K562 (cell line): ENCODE measurements at regions not wholly inside any gene's neighbourhood (a gene's known extent, or its start where the extent isn't known, plus 50 kb on each side); places are given as distances from the start of the nearest gene placed in this dataset.

Source experiments
- ATAC-seq: fragments of 200-7000 bp; cut with Tn5 transposase; 3 replicates; pipeline ENCODE4 v1.9.1; 2020; ENCODE audit warnings: moderate library complexity
- BruUV-seq: library from RNA; stranded (reverse); fragments of 400-500 nt; replicated peaks from 2 replicates; lab custom pipeline; 2021; lab: Mats Ljungman, UMichigan
- CTCF ChIA-PET: fragments of 300-600 bp; formaldehyde crosslinking; extraction: SDS; loops from one replicate; lab custom pipeline; 2021; ENCODE audit warnings: low intra/inter-chr PET ratio; lab: Yijun Ruan, JAX
- POLR2A ChIA-PET: fragments of 300-600, 350-650 bp; sonication (Branson Sonifier 250); formaldehyde crosslinking; extraction: SDS; loops from one replicate; lab custom pipeline; 2021; ENCODE audit warnings: antibody characterized with exemption, inconsistent platforms; lab: Yijun Ruan, JAX
- DNase-seq, 4 experiments: peaks; one replicate each; pipeline versions ENCODE4 v3.0.0 to v3.0.0-alpha.2; 2011 to 2018; ENCODE audit warnings: low spot score in 3 of 4, mixed read lengths in 3 of 4; ENCODE audit errors: extremely low read depth in 1 of 4
- FAIRE-seq: peaks from 2 replicates; lab custom pipeline; 2011; peaks lifted over from hg19 to GRCh38; lab: Jason Lieb, UNC
- H2AFZ ChIP-seq: 2 replicates; pipeline ENCODE4 v1.6.0; 2011; ENCODE audit warnings: low read depth, low read length, control low read depth, inconsistent platforms
- H3K27ac ChIP-seq: fragments of 200-600 bp; 3 replicates; pipeline ENCODE4 v1.8.0; 2011; ENCODE audit warnings: low read depth, mild to moderate bottlenecking, control low read depth, inconsistent platforms, low read length, moderate library complexity, mixed read lengths; ENCODE audit errors: extremely low read depth
- H3K27me3 ChIP-seq, 2 experiments: fragments of 300-600 bp in 1 of 2; 2 replicates in 1 of 2; 3 replicates in 1 of 2; pipeline versions ENCODE4 v1.6.0 to v1.8.0; 2011; ENCODE audit warnings: inconsistent platforms in 2 of 2, low read length in 2 of 2, mild to moderate bottlenecking in 1 of 2, mixed read lengths in 1 of 2, moderate library complexity in 1 of 2; ENCODE audit not compliant: control insufficient read depth in 2 of 2, insufficient read depth in 2 of 2
- H3K36me3 ChIP-seq: fragments of 300-600 bp; 3 replicates; pipeline ENCODE4 v1.8.0; 2011; ENCODE audit warnings: mild to moderate bottlenecking, low read length, inconsistent platforms; ENCODE audit not compliant: control insufficient read depth, insufficient read depth
- H3K4me1 ChIP-seq, 2 experiments: fragments of 200-600 bp in 1 of 2; replicated peaks in 1 of 2; 2 replicates in 1 of 2; 3 replicates in 1 of 2; pipeline versions ENCODE4 v1.5.1 to v1.8.0; 2011; ENCODE audit warnings: inconsistent platforms in 2 of 2, low read length in 2 of 2, mild to moderate bottlenecking in 1 of 2, mixed read lengths in 1 of 2, moderate library complexity in 1 of 2; ENCODE audit not compliant: control insufficient read depth in 2 of 2, insufficient read depth in 2 of 2
- H3K4me2 ChIP-seq: 2 replicates; pipeline ENCODE4 v1.6.1; 2011; ENCODE audit warnings: low read length, control low read depth, inconsistent platforms, mixed read lengths; ENCODE audit not compliant: insufficient read depth
- H3K4me3 ChIP-seq: fragments of 200-600 bp; sonication (generic), shearing (Covaris generic); 2 replicates; pipeline ENCODE4 v1.5.1; 2016; ENCODE audit warnings: control low read depth, inconsistent platforms
- H3K79me2 ChIP-seq: fragments of 200-600 bp; 3 replicates; pipeline ENCODE4 v1.8.0; 2011; ENCODE audit warnings: low read length, inconsistent platforms; ENCODE audit not compliant: control insufficient read depth, insufficient read depth
- H3K9ac ChIP-seq, 2 experiments: 2 replicates each; pipeline versions ENCODE4 v1.6.0 to v1.6.1; 2011; ENCODE audit warnings: low read depth in 2 of 2, low read length in 2 of 2, control low read depth in 1 of 2, inconsistent platforms in 1 of 2, mild to moderate bottlenecking in 1 of 2, mixed read lengths in 1 of 2; ENCODE audit not compliant: insufficient read depth in 1 of 2
- H3K9me1 ChIP-seq: one replicate; pipeline ENCODE4 v1.6.0; 2011; ENCODE audit warnings: inconsistent platforms, mild to moderate bottlenecking, low read length, moderate library complexity; ENCODE audit not compliant: control insufficient read depth, insufficient read depth
- H3K9me3 ChIP-seq: replicated peaks from 2 replicates; pipeline ENCODE4 v1.5.1; 2011; ENCODE audit warnings: low read depth, low read length, inconsistent platforms; ENCODE audit not compliant: control insufficient read depth, insufficient read depth
- H4K20me1 ChIP-seq: replicated peaks from 2 replicates; pipeline ENCODE4 v1.6.1; 2011; ENCODE audit warnings: low read length, inconsistent platforms, mixed read lengths; ENCODE audit not compliant: control insufficient read depth, insufficient read depth
- CBFA2T3 ChIP-seq: fragments of 450-650 bp; IDR thresholded peaks from 2 replicates; pipeline ENCODE4 v1.6.1; 2017
- COPS2 ChIP-seq: fragments of 450-650 bp; conservative IDR thresholded peaks from 2 replicates; pipeline ENCODE4 v1.6.1; 2016; ENCODE audit warnings: mild to moderate bottlenecking, moderate library complexity
- ERF ChIP-seq: fragments of 450-650 bp; formaldehyde crosslinking; IDR thresholded peaks from 2 replicates; pipeline ENCODE4 v1.4.0; 2020; ENCODE audit warnings: mild to moderate bottlenecking, mixed read lengths
- ETS2 ChIP-seq: IDR thresholded peaks from 2 replicates; pipeline ENCODE4 v1.6.1; 2016; ENCODE audit warnings: borderline replicate concordance, missing genetic modification characterization, mild to moderate bottlenecking, moderate library complexity, missing compliant biosample characterization; ENCODE audit not compliant: poor library complexity, severe bottlenecking
- FOXK1 ChIP-seq: sonication (generic); formaldehyde crosslinking; IDR thresholded peaks from 2 replicates; pipeline ENCODE4 v1.8.0; 2022; ENCODE audit warnings: missing genetic modification reagents, mild to moderate bottlenecking, borderline replicate concordance
- NR1H2 ChIP-seq: sonication (generic); formaldehyde crosslinking; IDR thresholded peaks from 2 replicates; pipeline ENCODE4 v1.4.0; 2020; ENCODE audit warnings: mild to moderate bottlenecking, missing genetic modification reagents
- PHTF2 ChIP-seq: fragments of 250-450 bp; sonication (Bioruptor Pico); IDR thresholded peaks from 2 replicates; pipeline ENCODE4 v1.5.0; 2021; ENCODE audit warnings: mild to moderate bottlenecking
- PREB ChIP-seq: sonication (generic); formaldehyde crosslinking; IDR thresholded peaks from 2 replicates; pipeline ENCODE4 v1.8.1; 2023; ENCODE audit warnings: mild to moderate bottlenecking, missing genetic modification reagents
- SMAD2 ChIP-seq: fragments of 150-350 bp; IDR thresholded peaks from 2 replicates; pipeline ENCODE4 v1.6.1; 2014; ENCODE audit warnings: low read depth, mild to moderate bottlenecking, low read length
- SMARCC2 ChIP-seq: fragments of 450-650 bp; IDR thresholded peaks from 2 replicates; pipeline ENCODE4 v1.6.1; 2017; ENCODE audit warnings: antibody characterized with exemption, moderate library complexity, mild to moderate bottlenecking, low read depth
- ZKSCAN8 ChIP-seq: fragments of 200-800 bp; sonication (Bioruptor generic); IDR thresholded peaks from 2 replicates; pipeline ENCODE4 v1.6.1; 2016; ENCODE audit warnings: missing genetic modification characterization, missing compliant biosample characterization
- ZNF165 ChIP-seq: fragments of 250-450 bp; sonication (Bioruptor Pico); IDR thresholded peaks from 2 replicates; pipeline ENCODE4 v1.4.0; 2020; ENCODE audit warnings: borderline replicate concordance
- WGBS: fragments of 100-300 bp; shearing (Covaris generic); methylation state at CpG from one replicate; pipeline ENCODE4 v1.1.6; 2016; ENCODE audit warnings: low coverage, mixed read lengths; ENCODE audit not compliant: insufficient coverage; ENCODE audit errors: missing lambda C conversion rate; 5-methylcytosine and 5-hydroxymethylcytosine counted together
- in situ Hi-C: fragments of 300-500 bp; cut with MboI; formaldehyde crosslinking; loops from 4 replicates; pipeline ENCODE4 v1.15.0; 2018; ENCODE audit warnings: inconsistent platforms, mixed read lengths
- intact Hi-C: fragments of 100-400 bp; cut with micrococcal nuclease; formaldehyde crosslinking; loops from 2 replicates; pipeline ENCODE4 v1.14.2; 2022

DNA sequence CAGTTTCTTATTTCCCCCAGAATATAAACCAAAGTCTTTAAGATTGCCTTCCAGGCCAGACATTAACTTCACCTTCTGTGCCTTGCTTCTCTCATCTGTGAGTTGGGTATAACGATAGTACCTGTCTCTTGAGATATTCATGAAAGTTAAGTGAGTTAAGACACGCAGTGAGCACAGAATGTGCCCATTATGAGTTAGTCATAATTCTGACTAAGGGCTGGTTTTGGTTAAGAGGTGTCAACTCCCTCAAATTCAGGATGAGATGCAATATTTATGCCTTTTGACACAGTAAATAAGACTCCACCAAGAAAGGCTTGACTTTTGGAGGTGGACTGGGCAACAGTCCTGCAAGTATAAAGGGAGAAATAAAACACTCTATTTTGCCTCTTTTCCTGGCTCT, 528.7 kb upstream of the IGFBP3 start:
- no peak for ATAC-seq
- no peaks in the 10 kb centered on the region for H3K36me3 ChIP-seq
- DNase-seq: no peak
- CTCF ChIA-PET: no interaction called here
- no peak for TF ChIP-seq PHTF2 (CRISPR knock-in tag)
- no peak for TF ChIP-seq ETS2 (tag)
- TF ChIP-seq ZNF165 (CRISPR knock-in tag): no peak
- TF ChIP-seq FOXK1 (CRISPR knock-in tag): no peak
- no peak for TF ChIP-seq ZKSCAN8 (CRISPR knock-in tag)
- no peak for TF ChIP-seq COPS2
- H3K4me2 ChIP-seq: no peak overlapping the region
- no peak overlapping the region for H3K9ac ChIP-seq
- FAIRE-seq: no peak
- intact Hi-C loops (no loop called here), in situ Hi-C loops (no loop called here)
- H2AFZ ChIP-seq: no peak overlapping the region
- WGBS: 3% methylated on average over 2 of the region's 2 CpGs
- no TSS peak for BruUV-seq
- H3K4me3 ChIP-seq: no peak overlapping the region
- H3K9me1 ChIP-seq: no peaks in the 10 kb centered on the region
- no peak overlapping the region for H3K27ac ChIP-seq
- H3K79me2 ChIP-seq: no peaks in the 10 kb centered on the region
- no peaks in the 10 kb centered on the region for H3K4me1 ChIP-seq
- no peaks in the 10 kb centered on the region for H3K9me3 ChIP-seq
- H3K27me3 ChIP-seq: no peaks in the 10 kb centered on the region
- POLR2A ChIA-PET: no interaction called here
- H4K20me1 ChIP-seq: no peaks in the 10 kb centered on the region

DNA sequence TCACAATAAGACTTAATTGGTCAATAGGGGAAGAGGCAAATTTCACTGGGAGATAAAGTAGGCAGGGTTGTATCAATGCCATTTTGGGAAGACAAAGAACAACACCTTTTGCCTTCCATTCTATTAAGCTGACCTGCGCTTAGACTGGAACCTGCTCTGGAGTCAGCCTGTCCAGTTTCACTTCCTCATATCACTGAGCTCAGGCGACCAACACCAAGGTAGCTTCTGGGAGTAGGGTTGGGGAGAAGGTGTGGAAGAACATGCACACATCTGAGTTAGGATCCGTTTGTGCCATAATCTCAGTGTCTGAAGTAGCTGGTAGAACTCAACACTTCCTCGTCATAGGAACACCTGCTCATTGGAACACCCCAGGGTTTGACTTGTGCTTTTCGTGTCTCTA, 527.4 kb upstream of the IGFBP3 start:
- intact Hi-C loops (no loop called here), in situ Hi-C loops (no loop called here)
- 4% methylated on average over 5 of the region's 5 CpGs for WGBS
- Histone ChIP-seq H4K20me1 (no peaks in the 10 kb centered on the region), H3K9ac (no peak overlapping the region), H3K9me1 (no peaks in the 10 kb centered on the region), H3K27ac (no peak overlapping the region), H3K4me2 (no peak overlapping the region), H3K79me2 (no peaks in the 10 kb centered on the region), H3K9me3 (no peaks in the 10 kb centered on the region), H3K4me3 (no peak overlapping the region), H3K36me3 (no peaks in the 10 kb centered on the region), H3K27me3 (no peaks in the 10 kb centered on the region), H2AFZ (no peak overlapping the region), H3K4me1 (no peaks in the 10 kb centered on the region)
- ATAC-seq (no peak), FAIRE-seq (no peak), DNase-seq (no peak)
- ChIA-PET CTCF (no interaction called here), POLR2A (no interaction called here)
- no peak for TF ChIP-seq COPS2
- TF ChIP-seq PREB: no peak
- no peak for TF ChIP-seq SMAD2
- no peak for TF ChIP-seq ZNF165 (CRISPR knock-in tag)
- no peak for TF ChIP-seq SMARCC2
- TF ChIP-seq CBFA2T3: no peak
- TF ChIP-seq ERF (CRISPR knock-in tag): no peak
- no peak for TF ChIP-seq NR1H2 (CRISPR knock-in tag)
- no TSS peak for BruUV-seq
